ENCODE measurements at regions not wholly inside any gene's neighbourhood (a gene's known extent, or its start where the extent isn't known, plus 50 kb on each side); places are given as distances from the start of the nearest gene placed in this dataset.
A peak's percentile ranks its signal among the peaks of the same experiment; 100 is the strongest.

DNA sequence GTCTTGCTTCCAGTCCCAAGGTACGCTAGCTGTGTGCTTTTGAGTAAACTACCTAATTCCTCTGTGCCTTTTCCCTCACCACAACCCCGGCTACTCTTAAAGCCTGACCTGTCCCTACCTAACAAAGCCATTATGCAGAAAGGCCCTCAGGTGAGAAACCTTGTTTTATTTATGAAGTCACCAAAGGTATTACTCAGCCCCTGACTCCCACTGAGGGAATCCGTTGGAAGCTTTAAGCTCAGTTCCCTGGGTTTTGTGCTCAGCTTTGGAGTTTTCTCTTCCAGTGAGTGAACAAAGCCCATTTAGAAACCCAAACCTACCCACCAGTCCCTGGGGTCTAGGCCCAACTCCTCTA, 90.9 kb downstream of the APIP start:
- H3K9ac ChIP-seq = no peak overlapping the region
- no peak overlapping the region for H3K4me2 ChIP-seq (ENCODE audit: low read length)
- H3K79me2 ChIP-seq = no peaks in the 10 kb centered on the region
- no peaks in the 10 kb centered on the region for H3K9me3 ChIP-seq (ENCODE audit: control insufficient read depth, low read length)
- TF ChIP-seq, protein P1, sequence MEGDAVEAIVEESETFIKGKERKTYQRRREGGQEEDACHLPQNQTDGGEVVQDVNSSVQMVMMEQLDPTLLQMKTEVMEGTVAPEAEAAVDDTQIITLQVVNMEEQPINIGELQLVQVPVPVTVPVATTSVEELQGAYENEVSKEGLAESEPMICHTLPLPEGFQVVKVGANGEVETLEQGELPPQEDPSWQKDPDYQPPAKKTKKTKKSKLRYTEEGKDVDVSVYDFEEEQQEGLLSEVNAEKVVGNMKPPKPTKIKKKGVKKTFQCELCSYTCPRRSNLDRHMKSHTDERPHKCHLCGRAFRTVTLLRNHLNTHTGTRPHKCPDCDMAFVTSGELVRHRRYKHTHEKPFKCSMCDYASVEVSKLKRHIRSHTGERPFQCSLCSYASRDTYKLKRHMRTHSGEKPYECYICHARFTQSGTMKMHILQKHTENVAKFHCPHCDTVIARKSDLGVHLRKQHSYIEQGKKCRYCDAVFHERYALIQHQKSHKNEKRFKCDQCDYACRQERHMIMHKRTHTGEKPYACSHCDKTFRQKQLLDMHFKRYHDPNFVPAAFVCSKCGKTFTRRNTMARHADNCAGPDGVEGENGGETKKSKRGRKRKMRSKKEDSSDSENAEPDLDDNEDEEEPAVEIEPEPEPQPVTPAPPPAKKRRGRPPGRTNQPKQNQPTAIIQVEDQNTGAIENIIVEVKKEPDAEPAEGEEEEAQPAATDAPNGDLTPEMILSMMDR (IDR thresholded peaks at IDR 0.05) = no peak
- no peak overlapping the region for H3K4me3 ChIP-seq (ENCODE audit: low read depth, low read length)
- H3K27ac ChIP-seq = no peak overlapping the region
- no peaks in the 10 kb centered on the region for H3K27me3 ChIP-seq (ENCODE audit: control insufficient read depth, insufficient read depth, low read length)
- no peak overlapping the region for H2AFZ ChIP-seq
- H3K4me1 ChIP-seq = peaks cover 3% of the 10 kb centered on the region
- H3K36me3 ChIP-seq (ENCODE audit: control insufficient read depth, insufficient read depth, low read length) = no peaks in the 10 kb centered on the region

DNA sequence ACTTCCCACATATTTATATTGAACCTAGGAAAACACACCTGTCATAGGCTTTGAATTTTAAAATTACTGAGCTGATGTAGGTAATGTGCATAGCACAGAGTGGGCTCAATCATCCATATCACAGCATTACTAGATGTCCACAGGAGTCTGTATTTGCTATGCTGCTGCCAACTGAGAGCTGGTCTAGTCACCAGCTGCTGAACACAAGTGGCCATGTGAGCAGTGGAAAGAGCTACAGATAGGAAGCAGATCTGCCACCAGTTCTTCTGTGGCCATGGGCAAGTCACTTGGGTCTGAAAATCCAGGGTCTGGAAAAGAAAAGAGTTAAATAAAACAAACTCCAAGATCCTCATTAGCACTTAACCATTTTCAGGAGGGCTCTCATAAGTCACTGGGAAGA, 91.8 kb downstream of the APIP start:
- Histone ChIP-seq H3K4me2 (ENCODE audit: low read length) (no peak overlapping the region), H3K4me1 (no peaks in the 10 kb centered on the region), H3K27me3 (ENCODE audit: control insufficient read depth, insufficient read depth, low read length) (no peaks in the 10 kb centered on the region), H3K9ac (no peak overlapping the region), H3K4me3 (ENCODE audit: low read depth, low read length) (no peak overlapping the region), H3K27ac (no peak overlapping the region), H3K79me2 (no peaks in the 10 kb centered on the region), H3K36me3 (ENCODE audit: control insufficient read depth, insufficient read depth, low read length) (no peaks in the 10 kb centered on the region), H3K9me3 (ENCODE audit: control insufficient read depth, low read length) (no peaks in the 10 kb centered on the region), H2AFZ (no peak overlapping the region)
- TF ChIP-seq, protein P1 (IDR thresholded peaks at IDR 0.05) = no peak

DNA sequence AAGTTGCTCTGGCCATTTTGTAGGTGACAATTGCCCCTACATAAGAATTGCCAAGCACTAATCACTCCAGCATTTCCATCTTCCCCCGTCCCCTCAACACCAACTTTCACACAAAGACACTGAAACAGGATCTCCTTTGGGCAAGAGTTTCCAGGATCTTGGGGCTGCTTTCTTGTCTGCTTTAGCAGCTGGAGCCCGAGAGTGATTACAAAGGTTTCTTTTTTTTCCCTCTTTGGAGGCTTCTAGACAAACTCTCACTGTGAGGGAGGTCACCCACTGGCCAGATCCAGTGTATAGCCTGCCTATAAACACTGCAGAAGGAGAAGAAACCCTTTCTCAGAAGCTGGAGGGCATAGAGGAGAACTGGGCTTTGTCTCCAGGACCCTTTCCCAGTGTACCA, 92.5 kb downstream of the APIP start:
- Histone ChIP-seq H3K4me3 (ENCODE audit: low read depth, low read length) (no peak overlapping the region), H3K9ac (no peak overlapping the region), H3K27me3 (ENCODE audit: control insufficient read depth, insufficient read depth, low read length) (no peaks in the 10 kb centered on the region), H3K9me3 (ENCODE audit: control insufficient read depth, low read length) (no peaks in the 10 kb centered on the region), H3K4me1 (no peaks in the 10 kb centered on the region), H3K36me3 (ENCODE audit: control insufficient read depth, insufficient read depth, low read length) (no peaks in the 10 kb centered on the region), H3K27ac (no peak overlapping the region), H3K4me2 (ENCODE audit: low read length) (no peak overlapping the region), H2AFZ (no peak overlapping the region), H3K79me2 (no peaks in the 10 kb centered on the region)
- TF ChIP-seq, protein P1 (IDR thresholded peaks at IDR 0.05) = no peak

DNA sequence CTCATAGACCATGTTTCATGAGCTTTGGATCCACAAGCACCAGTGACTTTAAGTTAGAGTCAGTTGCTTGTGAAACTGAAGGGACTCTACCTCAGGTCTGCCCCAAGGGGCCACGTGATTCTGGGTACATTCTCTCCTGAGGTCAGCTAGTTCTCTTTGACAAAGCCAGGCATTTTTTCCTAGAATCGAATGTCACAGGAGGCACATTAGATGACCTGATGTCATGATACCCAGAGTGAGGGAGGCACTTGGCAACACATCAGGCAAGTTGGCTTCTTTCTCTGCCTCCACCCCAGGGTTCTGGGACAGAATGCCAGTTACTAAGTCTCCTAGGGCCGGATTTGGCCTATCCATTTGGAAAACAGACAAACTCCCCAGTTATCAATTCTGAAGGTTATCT, 93.0 kb downstream of the APIP start:
- H3K27me3 ChIP-seq (ENCODE audit: control insufficient read depth, insufficient read depth, low read length) = no peaks in the 10 kb centered on the region

More for the DNA sequence above, 93.0 kb downstream of the APIP start:
- Histone ChIP-seq H3K79me2 (no peaks in the 10 kb centered on the region), H2AFZ (peak overlapping the region; percentile 33), H3K27ac (no peak overlapping the region), H3K9me3 (ENCODE audit: control insufficient read depth, low read length) (no peaks in the 10 kb centered on the region), H3K4me1 (no peaks in the 10 kb centered on the region), H3K36me3 (ENCODE audit: control insufficient read depth, insufficient read depth, low read length) (no peaks in the 10 kb centered on the region), H3K9ac (no peak overlapping the region), H3K4me2 (ENCODE audit: low read length) (no peak overlapping the region), H3K4me3 (ENCODE audit: low read depth, low read length) (no peak overlapping the region)
- TF ChIP-seq, protein P1 (IDR thresholded peaks at IDR 0.05) = no peak
